ENCODE measurements at regions not wholly inside any gene's neighbourhood (a gene's known extent, or its start where the extent isn't known, plus 50 kb on each side); places are given as distances from the start of the nearest gene placed in this dataset.

DNA sequence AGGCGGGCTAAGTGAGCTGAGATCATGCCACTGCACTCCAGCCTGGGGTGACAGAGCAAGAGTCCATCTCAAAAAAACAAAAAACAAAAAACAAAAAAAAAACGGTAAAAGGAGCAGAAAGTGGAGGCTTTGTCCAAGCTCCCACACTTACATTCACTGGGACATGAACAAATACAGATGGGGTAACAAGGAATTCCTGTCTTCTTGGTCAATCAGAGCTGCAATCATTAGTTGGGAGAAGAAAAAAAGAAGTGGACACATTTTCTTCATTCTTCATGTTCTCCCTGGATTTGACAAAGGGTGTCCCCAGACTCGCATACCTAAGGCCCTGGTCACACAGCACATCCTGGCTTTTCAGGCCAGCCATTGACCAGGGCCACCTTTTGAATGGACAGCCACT is 124.6 kb downstream of the SOCS6 start:
- Histone ChIP-seq H3K27me3 (ENCODE audit: low read depth) (no peaks in the 10 kb centered on the region), H3K4me1 (no peaks in the 10 kb centered on the region), H3K4me3 (no peak overlapping the region), H3K36me3 (no peaks in the 10 kb centered on the region), H3K27ac (no peak overlapping the region), H3K9me3 (no peaks in the 10 kb centered on the region)
- no peak for TF ChIP-seq CTCF (IDR thresholded peaks at IDR 0.05)
- intact Hi-C loops (cut with DNase I): no loop called here
- no peak for DNase-seq
- no peak for ATAC-seq

DNA sequence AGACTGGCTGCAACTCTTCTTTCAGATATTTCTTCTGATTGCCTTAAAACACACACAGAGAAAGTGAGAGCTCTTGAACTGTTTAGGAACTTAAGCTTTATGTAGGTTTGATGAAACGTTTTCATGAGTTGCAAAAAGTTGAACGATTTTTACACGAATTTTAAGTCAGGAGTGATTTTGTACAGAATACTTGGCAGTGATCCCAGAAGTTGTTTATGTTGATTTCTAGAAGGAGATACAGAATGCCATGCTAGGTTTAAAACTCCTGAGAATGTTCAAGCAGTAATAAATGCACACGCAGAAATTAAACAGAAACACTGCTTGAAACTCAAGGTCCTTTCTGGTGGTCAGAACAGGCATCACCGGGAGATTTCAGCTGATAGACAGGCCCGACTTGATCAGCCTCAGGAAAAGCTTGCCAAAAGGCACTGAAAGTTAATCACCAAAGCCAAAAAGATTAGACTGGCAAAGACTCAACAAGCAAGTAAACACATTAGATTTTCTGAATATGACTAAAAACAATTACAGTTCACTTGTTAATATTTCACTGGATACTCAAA is 123.1 kb downstream of the SOCS6 start:
- Histone ChIP-seq H3K27ac (no peak overlapping the region), H3K9me3 (no peaks in the 10 kb centered on the region), H3K36me3 (no peaks in the 10 kb centered on the region), H3K27me3 (ENCODE audit: low read depth) (no peaks in the 10 kb centered on the region), H3K4me1 (no peaks in the 10 kb centered on the region), H3K4me3 (no peak overlapping the region)
- no peak for TF ChIP-seq CTCF (IDR thresholded peaks at IDR 0.05)
- intact Hi-C loops (cut with DNase I): no loop called here
- DNase-seq (no peak), ATAC-seq (no peak)

DNA sequence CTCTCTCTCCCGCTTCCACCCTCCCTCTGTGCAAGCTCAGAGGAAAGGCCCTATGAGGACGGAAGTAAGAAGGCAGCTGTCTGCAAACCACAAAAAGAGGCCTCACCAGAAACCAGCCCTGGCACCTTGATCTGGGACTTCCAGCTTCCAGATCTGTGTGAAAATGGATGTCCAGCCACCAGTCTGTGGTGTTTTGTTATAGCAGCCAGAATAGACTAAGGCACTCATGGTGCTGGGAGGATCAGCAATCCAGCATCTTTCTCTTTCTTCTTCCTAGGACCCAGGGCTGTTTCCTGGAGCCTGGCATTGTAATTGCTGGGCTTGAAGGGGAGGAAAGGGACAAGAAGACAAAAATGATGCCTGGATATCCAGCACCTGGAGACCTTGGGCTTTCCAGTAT is 122.5 kb downstream of the SOCS6 start:
- DNase-seq: no peak
- H3K4me3 ChIP-seq: no peak overlapping the region
- intact Hi-C loops (cut with DNase I): no loop called here
- no peak for TF ChIP-seq CTCF (IDR thresholded peaks at IDR 0.05)
- no peaks in the 10 kb centered on the region for H3K36me3 ChIP-seq
- ATAC-seq: no peak
- no peaks in the 10 kb centered on the region for H3K4me1 ChIP-seq
- H3K9me3 ChIP-seq: no peaks in the 10 kb centered on the region
- H3K27ac ChIP-seq: no peak overlapping the region
- H3K27me3 ChIP-seq (ENCODE audit: low read depth): no peaks in the 10 kb centered on the region

DNA sequence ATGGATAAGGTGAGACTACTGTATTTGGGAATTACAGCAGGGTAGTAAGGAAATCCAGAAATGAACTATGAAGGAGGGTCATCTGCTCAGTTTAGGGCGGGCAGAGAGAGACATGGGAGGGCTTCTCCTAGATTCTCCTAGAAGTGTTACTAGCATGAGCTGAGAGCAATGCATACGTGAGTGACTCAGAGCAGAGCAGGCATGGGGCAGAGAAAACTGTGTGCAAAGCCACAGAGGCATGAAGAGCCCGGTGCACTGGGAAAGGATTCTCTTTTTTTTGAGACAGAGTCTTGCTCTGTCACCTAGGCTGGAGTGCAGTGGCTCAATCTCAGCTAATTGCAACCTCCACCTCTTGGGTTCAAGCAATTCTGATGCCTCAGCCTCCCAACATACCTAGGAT is 116.2 kb downstream of the SOCS6 start:
- no peak overlapping the region for H3K27ac ChIP-seq
- ATAC-seq (no peak), DNase-seq (no peak)
- intact Hi-C loops (cut with DNase I): no loop called here
- no peak for TF ChIP-seq CTCF (IDR thresholded peaks at IDR 0.05)
- no peaks in the 10 kb centered on the region for H3K9me3 ChIP-seq
- H3K36me3 ChIP-seq: no peaks in the 10 kb centered on the region
- no peaks in the 10 kb centered on the region for H3K4me1 ChIP-seq
- H3K4me3 ChIP-seq: no peak overlapping the region
- H3K27me3 ChIP-seq (ENCODE audit: low read depth): no peaks in the 10 kb centered on the region

DNA sequence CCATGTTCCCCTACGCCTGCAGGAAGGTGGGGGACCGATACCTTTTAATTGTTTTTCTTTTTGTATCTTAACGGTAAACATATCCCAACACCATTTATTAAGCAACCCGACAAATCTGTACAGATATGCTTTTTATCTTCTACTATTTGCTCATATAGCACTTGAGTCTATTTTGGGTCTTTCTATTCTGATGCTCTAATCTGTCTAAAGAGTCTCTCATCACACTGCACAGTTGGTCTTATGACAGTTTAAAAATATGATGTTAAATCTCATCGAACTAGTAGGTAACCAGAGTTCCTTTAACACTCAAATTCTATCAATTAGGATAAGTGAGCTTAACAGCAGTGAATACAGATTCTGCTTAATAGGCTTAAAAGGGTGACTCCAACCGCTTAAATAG is 111.6 kb downstream of the SOCS6 start:
- Histone ChIP-seq H3K27ac (no peak overlapping the region), H3K27me3 (ENCODE audit: low read depth) (no peaks in the 10 kb centered on the region), H3K4me3 (no peak overlapping the region), H3K36me3 (no peaks in the 10 kb centered on the region), H3K9me3 (no peaks in the 10 kb centered on the region), H3K4me1 (no peaks in the 10 kb centered on the region)
- DNase-seq (no peak), ATAC-seq (no peak)
- intact Hi-C loops (cut with DNase I): no loop called here
- TF ChIP-seq CTCF (IDR thresholded peaks at IDR 0.05): no peak

DNA sequence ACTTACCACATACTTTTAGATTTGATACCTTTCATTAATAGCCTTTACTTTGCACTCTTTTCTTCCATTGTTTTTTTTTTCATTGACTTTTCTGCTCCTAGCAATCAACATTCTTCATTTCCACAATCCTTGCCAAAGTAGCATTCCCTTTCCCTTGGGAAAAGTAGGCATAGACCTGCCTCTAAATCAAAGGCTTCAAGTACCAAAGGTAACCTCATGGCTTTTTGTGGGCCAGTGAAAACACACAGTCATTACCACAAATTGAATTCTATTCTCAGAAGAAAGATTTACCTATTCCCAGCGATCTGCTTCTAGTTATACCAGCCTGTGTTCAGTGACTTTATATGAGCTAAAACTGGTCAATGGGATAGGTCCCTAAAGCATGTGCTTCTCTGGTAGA is 109.2 kb downstream of the SOCS6 start:
- no peak overlapping the region for H3K4me3 ChIP-seq
- no peak overlapping the region for H3K27ac ChIP-seq
- ATAC-seq (no peak), DNase-seq (no peak)
- intact Hi-C loops (cut with DNase I): no loop called here
- TF ChIP-seq CTCF (IDR thresholded peaks at IDR 0.05): no peak
- no peaks in the 10 kb centered on the region for H3K4me1 ChIP-seq
- H3K9me3 ChIP-seq: no peaks in the 10 kb centered on the region
- no peaks in the 10 kb centered on the region for H3K36me3 ChIP-seq
- no peaks in the 10 kb centered on the region for H3K27me3 ChIP-seq (ENCODE audit: low read depth)

Measured in lower lobe of right lung (tissue), 2 donors.